DND-41 (cell line): ENCODE measurements at regions not wholly inside any gene's neighbourhood (a gene's known extent, or its start where the extent isn't known, plus 50 kb on each side); places are given as distances from the start of the nearest gene placed in this dataset.

Source experiments
- ATAC-seq: fragments of 200-7000 bp; cut with Tn5 transposase; 3 replicates; pipeline ENCODE4 v1.9.1; 2021; ENCODE audit warnings: low read depth; ENCODE audit not compliant: insufficient read depth
- DNase-seq: peaks from one replicate; pipeline ENCODE4 v3.0.0-alpha.2; 2020
- H2AFZ ChIP-seq: 2 replicates; pipeline ENCODE4 v1.6.0; 2012; ENCODE audit warnings: low read depth, low read length
- H3K27ac ChIP-seq: 2 replicates; pipeline ENCODE4 v1.5.1; 2012; ENCODE audit warnings: low read length, inconsistent platforms
- H3K27me3 ChIP-seq: fragments of 200-600 bp; sonication (generic); 2 replicates; pipeline ENCODE4 v1.6.0; 2012; ENCODE audit warnings: low read length, mild to moderate bottlenecking, inconsistent platforms; ENCODE audit not compliant: insufficient read depth, poor library complexity
- H3K36me3 ChIP-seq: 2 replicates; pipeline ENCODE4 v1.5.1; 2012; ENCODE audit warnings: low read length, inconsistent platforms; ENCODE audit not compliant: insufficient read depth
- H3K4me1 ChIP-seq: 2 replicates; pipeline ENCODE4 v1.5.1; 2012; ENCODE audit warnings: mild to moderate bottlenecking, low read length; ENCODE audit not compliant: insufficient read depth
- H3K4me2 ChIP-seq: 2 replicates; pipeline ENCODE4 v1.6.0; 2012; ENCODE audit warnings: mild to moderate bottlenecking, moderate library complexity, low read length, inconsistent platforms; ENCODE audit not compliant: insufficient read depth
- H3K4me3 ChIP-seq, 2 experiments: fragments of 200-600 bp in 1 of 2; shearing (Covaris generic) in 1 of 2; 2 replicates each; pipeline ENCODE4 v1.5.1; 2012 to 2016; ENCODE audit warnings: inconsistent platforms in 2 of 2, low read length in 2 of 2, mild to moderate bottlenecking in 2 of 2, low read depth in 1 of 2, moderate library complexity in 1 of 2
- H3K79me2 ChIP-seq: 2 replicates; pipeline ENCODE4 v1.6.0; 2012; ENCODE audit warnings: low read length, inconsistent platforms; ENCODE audit not compliant: insufficient read depth
- H3K9ac ChIP-seq: 2 replicates; pipeline ENCODE4 v1.6.0; 2012; ENCODE audit warnings: low read depth, mild to moderate bottlenecking, inconsistent platforms, low read length, moderate library complexity
- H3K9me3 ChIP-seq: 2 replicates; pipeline ENCODE4 v1.5.1; 2012; ENCODE audit warnings: low read length, moderate library complexity, mild to moderate bottlenecking, inconsistent platforms; ENCODE audit not compliant: insufficient read depth, severe bottlenecking
- H4K20me1 ChIP-seq: 2 replicates; pipeline ENCODE4 v1.6.0; 2012; ENCODE audit warnings: low read length; ENCODE audit not compliant: insufficient read depth
- EZH2 ChIP-seq: IDR thresholded peaks from 3 replicates; pipeline ENCODE4 v1.6.1; 2012; ENCODE audit warnings: borderline replicate concordance, low read depth, mild to moderate bottlenecking, moderate library complexity, low read length, inconsistent platforms; ENCODE audit not compliant: severe bottlenecking
- TF ChIP-seq, protein P1 (sequence below): IDR thresholded peaks from 2 replicates; pipeline ENCODE4 v1.5.1; 2012; ENCODE audit warnings: borderline replicate concordance, low read length, moderate library complexity, mild to moderate bottlenecking; ENCODE audit not compliant: poor library complexity, severe bottlenecking; ENCODE audit errors: extremely low read depth

DNA sequence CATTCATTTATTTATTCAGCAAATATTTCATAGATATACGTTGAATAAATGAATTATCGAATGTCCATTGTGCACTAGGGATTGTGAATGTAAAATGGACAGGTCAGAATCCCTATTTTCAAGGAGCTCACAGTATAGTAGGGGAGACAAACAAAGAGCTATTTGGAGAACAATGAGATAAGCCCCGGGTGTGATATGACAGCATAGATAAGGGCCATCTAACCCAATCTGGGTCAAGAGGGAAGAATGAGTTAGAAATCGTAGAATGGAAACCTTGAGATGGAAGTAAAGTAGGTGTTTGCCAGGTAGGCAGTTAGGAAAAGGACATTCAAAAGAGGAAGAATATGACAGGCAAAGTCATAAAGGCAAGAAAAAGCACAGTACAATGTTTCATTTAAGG is 132.2 kb upstream of the GOLGA6L4 start:
- Histone ChIP-seq H3K4me3 (no peak overlapping the region), H3K27ac (no peak overlapping the region), H3K36me3 (no peaks in the 10 kb centered on the region), H3K79me2 (no peaks in the 10 kb centered on the region), H3K9ac (no peak overlapping the region), H3K4me1 (no peaks in the 10 kb centered on the region), H3K27me3 (no peaks in the 10 kb centered on the region), H3K4me2 (no peak overlapping the region), H4K20me1 (no peaks in the 10 kb centered on the region), H3K9me3 (no peaks in the 10 kb centered on the region), H2AFZ (no peak overlapping the region)
- ATAC-seq (no peak), DNase-seq (no peak)
- TF ChIP-seq, protein P1, sequence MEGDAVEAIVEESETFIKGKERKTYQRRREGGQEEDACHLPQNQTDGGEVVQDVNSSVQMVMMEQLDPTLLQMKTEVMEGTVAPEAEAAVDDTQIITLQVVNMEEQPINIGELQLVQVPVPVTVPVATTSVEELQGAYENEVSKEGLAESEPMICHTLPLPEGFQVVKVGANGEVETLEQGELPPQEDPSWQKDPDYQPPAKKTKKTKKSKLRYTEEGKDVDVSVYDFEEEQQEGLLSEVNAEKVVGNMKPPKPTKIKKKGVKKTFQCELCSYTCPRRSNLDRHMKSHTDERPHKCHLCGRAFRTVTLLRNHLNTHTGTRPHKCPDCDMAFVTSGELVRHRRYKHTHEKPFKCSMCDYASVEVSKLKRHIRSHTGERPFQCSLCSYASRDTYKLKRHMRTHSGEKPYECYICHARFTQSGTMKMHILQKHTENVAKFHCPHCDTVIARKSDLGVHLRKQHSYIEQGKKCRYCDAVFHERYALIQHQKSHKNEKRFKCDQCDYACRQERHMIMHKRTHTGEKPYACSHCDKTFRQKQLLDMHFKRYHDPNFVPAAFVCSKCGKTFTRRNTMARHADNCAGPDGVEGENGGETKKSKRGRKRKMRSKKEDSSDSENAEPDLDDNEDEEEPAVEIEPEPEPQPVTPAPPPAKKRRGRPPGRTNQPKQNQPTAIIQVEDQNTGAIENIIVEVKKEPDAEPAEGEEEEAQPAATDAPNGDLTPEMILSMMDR, result no peak
- no peak for TF ChIP-seq EZH2

DNA sequence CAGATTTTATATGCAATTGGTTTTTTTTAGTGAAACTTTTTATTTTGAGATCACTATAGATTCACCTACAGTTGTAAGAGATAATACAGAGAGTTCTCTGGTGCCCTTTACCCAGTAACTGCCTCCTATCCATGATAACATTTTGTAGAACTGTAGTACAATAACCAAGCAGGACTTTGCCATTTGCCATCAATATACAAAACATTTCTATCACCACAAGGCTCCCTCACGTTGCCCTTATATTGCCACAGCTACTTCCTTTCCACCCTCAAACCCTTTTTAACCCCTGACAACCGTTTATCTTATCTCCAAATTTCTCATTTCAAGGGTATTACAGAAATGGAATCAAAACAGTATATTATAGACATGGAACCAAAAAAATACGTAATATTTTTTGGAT is 130.7 kb upstream of the GOLGA6L4 start:
- TF ChIP-seq EZH2, result no peak
- TF ChIP-seq, protein P1, result no peak
- Histone ChIP-seq H4K20me1 (no peaks in the 10 kb centered on the region), H3K4me3 (no peak overlapping the region), H3K4me1 (no peaks in the 10 kb centered on the region), H3K36me3 (no peaks in the 10 kb centered on the region), H2AFZ (no peak overlapping the region), H3K4me2 (no peak overlapping the region), H3K27ac (no peak overlapping the region), H3K9ac (no peak overlapping the region), H3K9me3 (no peaks in the 10 kb centered on the region), H3K79me2 (no peaks in the 10 kb centered on the region), H3K27me3 (no peaks in the 10 kb centered on the region)
- DNase-seq (no peak), ATAC-seq (no peak)

DNA sequence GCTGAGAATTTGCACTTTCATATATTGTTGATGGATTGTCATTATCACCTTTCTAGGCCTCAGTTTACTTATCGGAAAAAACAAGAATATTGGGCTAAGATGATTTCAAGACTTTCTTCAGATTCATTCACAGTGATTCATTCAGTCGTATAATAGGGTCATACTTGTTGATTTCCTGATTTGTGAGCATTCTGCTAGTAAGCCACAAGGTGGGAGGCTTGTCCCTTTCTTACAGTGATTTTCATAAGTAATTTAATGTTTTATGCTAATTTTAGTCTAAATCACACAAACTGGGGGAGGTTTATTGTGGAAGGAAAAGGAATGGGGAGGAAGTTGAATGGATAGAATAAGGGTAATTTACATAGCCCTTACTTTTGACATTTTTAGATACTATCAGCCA is 126.8 kb upstream of the GOLGA6L4 start:
- Histone ChIP-seq H3K4me1 (no peaks in the 10 kb centered on the region), H3K36me3 (no peaks in the 10 kb centered on the region), H3K4me3 (no peak overlapping the region), H3K9me3 (no peaks in the 10 kb centered on the region), H3K27ac (no peak overlapping the region), H2AFZ (no peak overlapping the region), H3K9ac (no peak overlapping the region), H3K79me2 (no peaks in the 10 kb centered on the region), H3K4me2 (no peak overlapping the region), H4K20me1 (no peaks in the 10 kb centered on the region), H3K27me3 (no peaks in the 10 kb centered on the region)
- ATAC-seq (no peak), DNase-seq (no peak)
- TF ChIP-seq, protein P1, result no peak
- TF ChIP-seq EZH2, result no peak

DNA sequence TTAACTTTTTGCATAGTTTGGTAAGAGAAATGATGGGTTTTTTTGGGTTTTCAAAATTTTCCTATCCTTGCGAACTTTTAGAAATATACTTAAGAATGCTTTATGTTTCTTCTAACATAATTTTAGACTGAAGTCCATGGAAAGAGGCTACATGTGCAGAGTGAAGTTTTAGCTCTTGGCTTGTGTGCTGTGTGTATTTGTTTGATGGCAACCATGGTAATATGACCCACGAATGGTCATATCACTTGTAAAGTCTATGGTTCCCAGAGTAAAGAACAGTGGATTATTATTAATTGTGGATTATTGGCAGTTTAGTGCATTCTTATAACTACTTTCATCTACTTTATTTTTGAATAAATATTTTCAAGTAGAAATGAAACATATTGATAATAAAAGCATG is 124.0 kb upstream of the GOLGA6L4 start:
- no peak for ATAC-seq
- TF ChIP-seq, protein P1, result no peak
- TF ChIP-seq EZH2, result no peak
- H3K4me2 ChIP-seq, result no peak overlapping the region

More for the DNA sequence above, 124.0 kb upstream of the GOLGA6L4 start:
- H3K9ac ChIP-seq, result no peak overlapping the region
- H3K27ac ChIP-seq, result no peak overlapping the region
- H3K36me3 ChIP-seq, result no peaks in the 10 kb centered on the region
- H3K27me3 ChIP-seq, result no peaks in the 10 kb centered on the region
- H3K79me2 ChIP-seq, result no peaks in the 10 kb centered on the region
- H4K20me1 ChIP-seq, result no peaks in the 10 kb centered on the region
- no peaks in the 10 kb centered on the region for H3K4me1 ChIP-seq
- no peaks in the 10 kb centered on the region for H3K9me3 ChIP-seq
- no peak overlapping the region for H2AFZ ChIP-seq
- H3K4me3 ChIP-seq, result no peak overlapping the region
- no peak for DNase-seq
